PC-3 (cell line): ENCODE measurements at regions not wholly inside any gene's neighbourhood (a gene's known extent, or its start where the extent isn't known, plus 50 kb on each side); places are given as distances from the start of the nearest gene placed in this dataset.

Source experiments
- EZH2 ChIP-seq: fragments of 300-600 bp; sonication (generic); IDR thresholded peaks from one replicate; pipeline ENCODE4 v1.6.1; 2017; ENCODE audit warnings: antibody characterized with exemption, mild to moderate bottlenecking, low read length; ENCODE audit not compliant: unreplicated experiment
- EZH2phosphoT487 ChIP-seq: fragments of 300-600 bp; sonication (generic); IDR thresholded peaks from 2 replicates; pipeline ENCODE4 v1.6.1; 2018; ENCODE audit warnings: mild to moderate bottlenecking, antibody characterized with exemption, low read length, borderline replicate concordance
- TF ChIP-seq, protein P1 (sequence below): fragments of 300-600 bp; sonication (generic); conservative IDR thresholded peaks from 2 replicates; pipeline ENCODE4 v1.5.1; 2017; ENCODE audit warnings: antibody characterized with exemption, low read depth, mild to moderate bottlenecking, low read length

DNA sequence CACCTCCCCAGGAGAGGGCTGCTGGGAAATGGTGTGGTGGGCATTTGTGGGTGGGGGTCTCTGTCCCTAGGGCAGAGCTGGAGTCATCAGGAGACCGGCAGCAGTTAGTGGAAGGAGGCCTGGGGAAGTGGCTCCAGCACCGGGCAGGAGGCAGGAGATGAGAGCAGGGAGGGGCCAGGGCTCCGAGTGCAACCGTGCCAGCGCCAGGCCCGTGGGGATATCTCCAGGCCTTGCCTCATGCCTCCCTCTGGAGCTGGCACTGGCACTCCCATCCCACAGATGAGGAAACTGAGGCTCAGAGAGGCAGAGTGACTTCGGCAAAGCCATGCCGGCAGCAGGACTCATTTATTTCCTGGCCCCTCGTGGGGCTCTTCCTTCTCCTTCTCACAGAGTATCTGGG is 83.5 kb downstream of the HMX1 start:
- TF ChIP-seq, protein P1, sequence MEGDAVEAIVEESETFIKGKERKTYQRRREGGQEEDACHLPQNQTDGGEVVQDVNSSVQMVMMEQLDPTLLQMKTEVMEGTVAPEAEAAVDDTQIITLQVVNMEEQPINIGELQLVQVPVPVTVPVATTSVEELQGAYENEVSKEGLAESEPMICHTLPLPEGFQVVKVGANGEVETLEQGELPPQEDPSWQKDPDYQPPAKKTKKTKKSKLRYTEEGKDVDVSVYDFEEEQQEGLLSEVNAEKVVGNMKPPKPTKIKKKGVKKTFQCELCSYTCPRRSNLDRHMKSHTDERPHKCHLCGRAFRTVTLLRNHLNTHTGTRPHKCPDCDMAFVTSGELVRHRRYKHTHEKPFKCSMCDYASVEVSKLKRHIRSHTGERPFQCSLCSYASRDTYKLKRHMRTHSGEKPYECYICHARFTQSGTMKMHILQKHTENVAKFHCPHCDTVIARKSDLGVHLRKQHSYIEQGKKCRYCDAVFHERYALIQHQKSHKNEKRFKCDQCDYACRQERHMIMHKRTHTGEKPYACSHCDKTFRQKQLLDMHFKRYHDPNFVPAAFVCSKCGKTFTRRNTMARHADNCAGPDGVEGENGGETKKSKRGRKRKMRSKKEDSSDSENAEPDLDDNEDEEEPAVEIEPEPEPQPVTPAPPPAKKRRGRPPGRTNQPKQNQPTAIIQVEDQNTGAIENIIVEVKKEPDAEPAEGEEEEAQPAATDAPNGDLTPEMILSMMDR, result no peak
- TF ChIP-seq EZH2, result no peak
- TF ChIP-seq EZH2phosphoT487, result no peak
